Upper lobe of right lung (tissue), 1 donor: ENCODE measurements at regions not wholly inside any gene's neighbourhood (a gene's known extent, or its start where the extent isn't known, plus 50 kb on each side); places are given as distances from the start of the nearest gene placed in this dataset.

Source experiments
- ATAC-seq: fragments of 200-7000 bp; cut with Tn5 transposase; one replicate; pipeline ENCODE4 v1.9.1; 2020; ENCODE audit warnings: mild to moderate bottlenecking, moderate library complexity
- DNase-seq: peaks from one replicate; pipeline ENCODE4 v3.0.0-alpha.2; 2020
- H3K27ac ChIP-seq: fragments of 200-600 bp; one replicate; pipeline ENCODE4 v1.8.0; 2022
- H3K27me3 ChIP-seq: fragments of 200-600 bp; one replicate; pipeline ENCODE4 v1.8.0; 2022; ENCODE audit warnings: mild to moderate bottlenecking
- H3K36me3 ChIP-seq: fragments of 200-600 bp; one replicate; pipeline ENCODE4 v1.8.0; 2022
- H3K4me1 ChIP-seq: fragments of 200-600 bp; one replicate; pipeline ENCODE4 v1.8.0; 2022
- H3K4me3 ChIP-seq: fragments of 200-600 bp; one replicate; pipeline ENCODE4 v1.8.0; 2022; ENCODE audit warnings: mild to moderate bottlenecking
- H3K9me3 ChIP-seq: fragments of 200-600 bp; one replicate; pipeline ENCODE4 v1.8.0; 2022
- intact Hi-C: fragments of 100-400 bp; cut with DNase I; formaldehyde crosslinking; loops from one replicate; pipeline ENCODE4 v1.11.0; 2022
- TF ChIP-seq, protein P1 (sequence below): fragments of 200-600 bp; IDR thresholded peaks from one replicate; pipeline ENCODE4 v1.8.0; 2022; ENCODE audit warnings: antibody characterized with exemption
- donor health status: DM: no; HTN: yes; CAD: no; lungs with severe emphysema.

DNA sequence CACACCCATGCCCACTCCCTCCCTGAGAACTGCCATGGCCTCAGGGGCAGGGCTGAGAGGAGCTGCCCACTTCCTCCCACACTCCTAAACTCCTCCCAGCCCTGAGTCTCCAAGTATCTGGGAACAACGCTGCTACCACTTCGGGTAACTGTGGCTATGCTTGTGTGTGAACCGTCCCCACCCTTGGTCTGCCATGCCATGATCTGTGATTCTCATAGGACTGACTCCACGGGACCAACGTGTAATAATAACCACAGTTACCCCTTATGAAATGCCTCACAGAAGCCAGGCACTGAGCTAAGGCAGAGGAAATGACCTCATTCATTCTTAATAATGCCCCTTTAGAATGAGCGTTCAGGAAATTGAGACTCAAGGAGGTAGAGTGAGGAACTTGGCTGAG, 103.9 kb upstream of the SMIM23 start:
- no peaks in the 10 kb centered on the region for H3K36me3 ChIP-seq
- TF ChIP-seq, protein P1, sequence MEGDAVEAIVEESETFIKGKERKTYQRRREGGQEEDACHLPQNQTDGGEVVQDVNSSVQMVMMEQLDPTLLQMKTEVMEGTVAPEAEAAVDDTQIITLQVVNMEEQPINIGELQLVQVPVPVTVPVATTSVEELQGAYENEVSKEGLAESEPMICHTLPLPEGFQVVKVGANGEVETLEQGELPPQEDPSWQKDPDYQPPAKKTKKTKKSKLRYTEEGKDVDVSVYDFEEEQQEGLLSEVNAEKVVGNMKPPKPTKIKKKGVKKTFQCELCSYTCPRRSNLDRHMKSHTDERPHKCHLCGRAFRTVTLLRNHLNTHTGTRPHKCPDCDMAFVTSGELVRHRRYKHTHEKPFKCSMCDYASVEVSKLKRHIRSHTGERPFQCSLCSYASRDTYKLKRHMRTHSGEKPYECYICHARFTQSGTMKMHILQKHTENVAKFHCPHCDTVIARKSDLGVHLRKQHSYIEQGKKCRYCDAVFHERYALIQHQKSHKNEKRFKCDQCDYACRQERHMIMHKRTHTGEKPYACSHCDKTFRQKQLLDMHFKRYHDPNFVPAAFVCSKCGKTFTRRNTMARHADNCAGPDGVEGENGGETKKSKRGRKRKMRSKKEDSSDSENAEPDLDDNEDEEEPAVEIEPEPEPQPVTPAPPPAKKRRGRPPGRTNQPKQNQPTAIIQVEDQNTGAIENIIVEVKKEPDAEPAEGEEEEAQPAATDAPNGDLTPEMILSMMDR = no peak
- H3K4me1 ChIP-seq = no peaks in the 10 kb centered on the region
- no peaks in the 10 kb centered on the region for H3K27me3 ChIP-seq
- ATAC-seq (peak; percentile 74), DNase-seq (no peak)
- H3K4me3 ChIP-seq = no peak overlapping the region
- intact Hi-C loops = no loop called here
- H3K27ac ChIP-seq = no peak overlapping the region
- H3K9me3 ChIP-seq = no peaks in the 10 kb centered on the region

DNA sequence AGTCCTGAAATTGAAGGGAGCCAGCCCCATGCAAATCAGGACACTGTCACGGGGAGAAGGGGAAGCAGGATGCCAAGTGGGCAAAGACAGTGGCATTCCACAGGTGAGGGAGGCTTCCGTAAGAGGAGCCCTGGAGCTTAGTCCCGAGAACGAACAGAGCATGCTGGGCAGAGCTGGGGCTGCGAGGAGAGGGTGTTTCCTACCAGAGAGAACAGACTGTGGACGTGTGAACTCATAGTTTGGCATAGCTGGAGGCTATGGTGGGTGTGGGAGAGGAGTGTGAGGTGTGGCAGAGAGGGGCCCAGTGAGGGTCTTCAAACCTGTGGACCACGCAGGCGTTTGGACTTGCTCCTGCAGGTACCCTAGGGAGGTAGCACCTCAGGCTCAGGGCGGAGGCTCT, 102.8 kb upstream of the SMIM23 start:
- intact Hi-C loops = no loop called here
- Histone ChIP-seq H3K4me1 (no peaks in the 10 kb centered on the region), H3K27ac (no peak overlapping the region), H3K4me3 (no peak overlapping the region), H3K36me3 (no peaks in the 10 kb centered on the region), H3K9me3 (no peaks in the 10 kb centered on the region), H3K27me3 (no peaks in the 10 kb centered on the region)
- TF ChIP-seq, protein P1 = no peak
- DNase-seq = no peak
- ATAC-seq = no peak

DNA sequence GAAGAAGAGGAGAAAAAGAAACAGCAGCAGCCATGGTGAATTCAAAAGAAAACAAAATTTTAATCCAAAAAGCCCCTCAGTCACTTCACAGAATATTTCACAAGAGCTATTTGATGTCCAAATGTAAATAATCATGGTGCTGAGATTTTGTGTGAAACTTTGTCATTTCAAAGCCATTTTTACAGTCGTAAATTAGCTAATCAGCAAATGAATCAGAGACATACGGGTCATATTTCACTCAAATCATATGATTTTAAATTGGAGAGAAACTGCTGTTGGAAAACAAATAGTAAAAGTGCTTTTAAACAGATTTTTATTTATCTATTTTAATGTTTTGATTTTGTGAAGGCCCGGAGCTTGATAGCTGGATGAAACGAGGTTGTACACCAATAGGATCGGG, 101.4 kb upstream of the SMIM23 start:
- Histone ChIP-seq H3K27me3 (no peaks in the 10 kb centered on the region), H3K4me3 (no peak overlapping the region), H3K4me1 (no peaks in the 10 kb centered on the region), H3K27ac (no peak overlapping the region), H3K36me3 (no peaks in the 10 kb centered on the region), H3K9me3 (no peaks in the 10 kb centered on the region)
- intact Hi-C loops = no loop called here
- TF ChIP-seq, protein P1 = no peak
- DNase-seq (no peak), ATAC-seq (no peak)

DNA sequence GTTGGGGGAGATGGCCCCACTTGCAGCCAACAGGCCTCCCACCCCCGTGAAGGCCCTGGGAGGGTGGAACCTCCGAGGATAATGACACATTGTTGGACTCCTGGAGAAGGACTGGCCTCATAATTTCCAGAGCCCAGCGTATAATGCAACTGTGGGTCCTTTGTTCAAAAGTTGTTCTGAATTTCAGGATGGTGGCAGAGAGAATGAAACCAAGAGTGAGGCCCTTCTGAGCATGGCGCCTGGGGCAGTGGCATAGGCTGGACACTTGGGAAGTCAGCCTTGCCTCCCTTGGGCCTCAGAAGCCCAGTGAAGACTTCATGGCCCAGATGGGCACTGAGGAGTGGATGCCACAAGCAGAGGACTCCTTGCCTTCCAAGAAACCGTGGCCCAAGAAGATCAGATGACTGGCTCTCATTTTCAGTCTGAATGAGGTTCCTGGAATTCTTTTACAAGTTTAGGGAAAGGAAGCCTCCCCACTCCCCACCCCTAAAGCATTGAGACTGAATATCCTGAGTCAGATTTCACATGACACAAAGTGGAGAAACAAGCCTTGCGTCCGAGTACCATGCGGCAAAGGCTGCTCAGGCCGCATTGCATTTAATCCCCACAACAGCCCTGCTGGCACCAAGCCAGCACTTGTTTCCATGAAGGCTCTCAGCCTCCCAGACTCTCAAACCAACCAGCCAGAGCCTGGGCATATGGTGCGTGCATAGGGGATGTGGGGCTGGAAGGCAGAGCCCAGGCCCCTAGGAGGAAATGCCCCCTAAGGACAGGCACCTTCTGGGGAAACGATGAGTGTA, 96.7 kb upstream of the SMIM23 start:
- DNase-seq (no peak), ATAC-seq (no peak)
- H3K27ac ChIP-seq = no peak overlapping the region
- H3K9me3 ChIP-seq = no peaks in the 10 kb centered on the region
- H3K27me3 ChIP-seq = no peaks in the 10 kb centered on the region
- intact Hi-C loops = no loop called here
- TF ChIP-seq, protein P1 = no peak
- no peaks in the 10 kb centered on the region for H3K36me3 ChIP-seq
- no peak overlapping the region for H3K4me3 ChIP-seq
- H3K4me1 ChIP-seq = no peaks in the 10 kb centered on the region

DNA sequence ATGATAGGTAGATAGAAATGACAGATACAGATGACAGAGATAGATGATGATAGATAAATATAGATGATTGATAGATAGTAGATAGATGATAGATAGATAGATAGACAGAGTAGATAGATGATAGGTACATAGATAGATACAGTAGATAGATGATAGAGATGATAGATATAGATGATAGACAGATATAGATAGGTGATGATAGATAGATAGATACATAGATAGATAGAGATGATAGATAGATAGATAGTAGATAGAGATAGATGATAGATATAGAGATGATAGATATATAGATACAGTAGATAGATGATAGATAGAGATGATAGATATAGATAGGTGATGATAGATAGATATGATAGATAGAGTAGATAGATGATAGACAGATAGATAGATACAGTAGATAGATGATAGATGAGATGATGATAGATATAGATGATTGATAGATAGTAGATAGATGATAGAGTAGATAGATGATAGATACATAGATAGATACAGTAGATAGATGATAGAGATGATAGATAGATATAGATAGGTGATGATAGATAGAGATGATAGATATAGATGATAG, 95.7 kb upstream of the SMIM23 start:
- TF ChIP-seq, protein P1 = no peak
- Histone ChIP-seq H3K4me1 (no peaks in the 10 kb centered on the region), H3K27me3 (no peaks in the 10 kb centered on the region), H3K4me3 (no peak overlapping the region), H3K9me3 (no peaks in the 10 kb centered on the region), H3K27ac (no peak overlapping the region), H3K36me3 (no peaks in the 10 kb centered on the region)
- intact Hi-C loops = no loop called here
- no peak for DNase-seq
- ATAC-seq = no peak
